H1 (cell line): ENCODE measurements at regions not wholly inside any gene's neighbourhood (a gene's known extent, or its start where the extent isn't known, plus 50 kb on each side); places are given as distances from the start of the nearest gene placed in this dataset.
"Not testable (repeated sequence)": the region's sequence is repeated elsewhere in the genome, so short reads cannot be mapped to it uniquely, and the experiment has no call there.

Experiments used
- BRCA1 ChIP-seq: IDR thresholded peaks from 2 replicates; pipeline ENCODE4 v1.6.1; 2012; ENCODE audit warnings: low read depth, low read length, improper control_type of control experiment
- CHD2 ChIP-seq: IDR thresholded peaks from 2 replicates; pipeline ENCODE4 v1.6.1; 2012; ENCODE audit warnings: low read length, improper control_type of control experiment
- EP300 ChIP-seq, 2 experiments: IDR thresholded peaks; 1 replicate in 1 of 2; 2 replicates in 1 of 2; pipeline ENCODE4 v1.6.1; 2011 to 2012; ENCODE audit warnings: low read depth in 2 of 2, low read length in 2 of 2, mild to moderate bottlenecking in 2 of 2, borderline replicate concordance in 1 of 2, inconsistent platforms in 1 of 2, moderate library complexity in 1 of 2
- GABPA ChIP-seq: IDR thresholded peaks from 2 replicates; pipeline ENCODE4 v1.6.1; 2011; ENCODE audit warnings: mild to moderate bottlenecking, low read length, moderate library complexity, borderline replicate concordance; ENCODE audit not compliant: insufficient read depth
- KDM1A ChIP-seq: fragments of 200-600, 300-600 bp; sonication (generic); IDR thresholded peaks from 2 replicates; pipeline ENCODE4 v1.7.1; 2016; ENCODE audit warnings: mild to moderate bottlenecking, low read length, borderline replicate concordance
- POLR2AphosphoS5 ChIP-seq: IDR thresholded peaks from 2 replicates; pipeline ENCODE4 v1.6.1; 2011; ENCODE audit warnings: low read depth, low read length
- RAD21 ChIP-seq, 2 experiments: IDR thresholded peaks in 1 of 2; conservative IDR thresholded peaks in 1 of 2; 2 replicates each; pipeline ENCODE4 v1.6.1; 2011; ENCODE audit warnings: low read depth in 2 of 2, low read length in 2 of 2, improper control_type of control experiment in 1 of 2, inconsistent platforms in 1 of 2, mild to moderate bottlenecking in 1 of 2, moderate library complexity in 1 of 2
- RFX5 ChIP-seq: IDR thresholded peaks from 2 replicates; pipeline ENCODE4 v1.6.1; 2011; ENCODE audit warnings: low read depth, low read length, improper control_type of control experiment, borderline replicate concordance
- SIN3A ChIP-seq, 2 experiments: IDR thresholded peaks in 1 of 2; conservative IDR thresholded peaks in 1 of 2; 2 replicates each; pipeline ENCODE4 v1.6.1; 2011 to 2012; ENCODE audit warnings: low read length in 2 of 2, improper control_type of control experiment in 1 of 2, low read depth in 1 of 2, mild to moderate bottlenecking in 1 of 2
- TAF7 ChIP-seq: optimal IDR thresholded peaks from 2 replicates; pipeline ENCODE3; 2011; ENCODE audit warnings: low read depth, mild to moderate bottlenecking, inconsistent platforms, low read length, moderate library complexity, borderline replicate concordance
- YY1 ChIP-seq: IDR thresholded peaks from 2 replicates; pipeline ENCODE4 v1.6.1; 2011; ENCODE audit warnings: low read depth, mild to moderate bottlenecking, low read length
- TF ChIP-seq, protein P1 (sequence below), 3 experiments: IDR thresholded peaks; 1 replicate in 2 of 3; 2 replicates in 1 of 3; pipeline versions ENCODE4 v1.5.1 to v1.6.1; 2011; ENCODE audit warnings: low read length in 3 of 3, mild to moderate bottlenecking in 3 of 3, inconsistent platforms in 2 of 3, low read depth in 1 of 3, moderate library complexity in 1 of 3; ENCODE audit not compliant: insufficient read depth in 1 of 3; ENCODE audit errors: control extremely low read depth in 1 of 3
- TF ChIP-seq, protein P2 (sequence below): IDR thresholded peaks from 2 replicates; pipeline ENCODE4 v1.6.1; 2012; ENCODE audit warnings: low read length, inconsistent platforms

- TF ChIP-seq, protein P1, sequence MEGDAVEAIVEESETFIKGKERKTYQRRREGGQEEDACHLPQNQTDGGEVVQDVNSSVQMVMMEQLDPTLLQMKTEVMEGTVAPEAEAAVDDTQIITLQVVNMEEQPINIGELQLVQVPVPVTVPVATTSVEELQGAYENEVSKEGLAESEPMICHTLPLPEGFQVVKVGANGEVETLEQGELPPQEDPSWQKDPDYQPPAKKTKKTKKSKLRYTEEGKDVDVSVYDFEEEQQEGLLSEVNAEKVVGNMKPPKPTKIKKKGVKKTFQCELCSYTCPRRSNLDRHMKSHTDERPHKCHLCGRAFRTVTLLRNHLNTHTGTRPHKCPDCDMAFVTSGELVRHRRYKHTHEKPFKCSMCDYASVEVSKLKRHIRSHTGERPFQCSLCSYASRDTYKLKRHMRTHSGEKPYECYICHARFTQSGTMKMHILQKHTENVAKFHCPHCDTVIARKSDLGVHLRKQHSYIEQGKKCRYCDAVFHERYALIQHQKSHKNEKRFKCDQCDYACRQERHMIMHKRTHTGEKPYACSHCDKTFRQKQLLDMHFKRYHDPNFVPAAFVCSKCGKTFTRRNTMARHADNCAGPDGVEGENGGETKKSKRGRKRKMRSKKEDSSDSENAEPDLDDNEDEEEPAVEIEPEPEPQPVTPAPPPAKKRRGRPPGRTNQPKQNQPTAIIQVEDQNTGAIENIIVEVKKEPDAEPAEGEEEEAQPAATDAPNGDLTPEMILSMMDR (IDR thresholded peaks at IDR 0.05; ENCODE audit: control extremely low read depth in 1 of 3, insufficient read depth in 1 of 3, low read depth in 1 of 3, low read length in 3 of 3), result not testable (repeated sequence)
- not testable (repeated sequence) for TF ChIP-seq RFX5; TAF7; EP300 (IDR thresholded peaks at IDR 0.05; ENCODE audit: borderline replicate concordance in 1 of 2, low read depth in 2 of 2, low read length in 2 of 2); SIN3A (conservative IDR thresholded peaks at IDR 0.05 in 1 of 2, IDR thresholded peaks at IDR 0.05 in 1 of 2; ENCODE audit: low read depth in 1 of 2, low read length in 2 of 2); BRCA1; YY1; KDM1A; POLR2AphosphoS5; GABPA; RAD21 (IDR thresholded peaks at IDR 0.05 in 1 of 2, conservative IDR thresholded peaks at IDR 0.05 in 1 of 2; ENCODE audit: low read depth in 2 of 2, low read length in 2 of 2); CHD2
- TF ChIP-seq, protein P2, sequence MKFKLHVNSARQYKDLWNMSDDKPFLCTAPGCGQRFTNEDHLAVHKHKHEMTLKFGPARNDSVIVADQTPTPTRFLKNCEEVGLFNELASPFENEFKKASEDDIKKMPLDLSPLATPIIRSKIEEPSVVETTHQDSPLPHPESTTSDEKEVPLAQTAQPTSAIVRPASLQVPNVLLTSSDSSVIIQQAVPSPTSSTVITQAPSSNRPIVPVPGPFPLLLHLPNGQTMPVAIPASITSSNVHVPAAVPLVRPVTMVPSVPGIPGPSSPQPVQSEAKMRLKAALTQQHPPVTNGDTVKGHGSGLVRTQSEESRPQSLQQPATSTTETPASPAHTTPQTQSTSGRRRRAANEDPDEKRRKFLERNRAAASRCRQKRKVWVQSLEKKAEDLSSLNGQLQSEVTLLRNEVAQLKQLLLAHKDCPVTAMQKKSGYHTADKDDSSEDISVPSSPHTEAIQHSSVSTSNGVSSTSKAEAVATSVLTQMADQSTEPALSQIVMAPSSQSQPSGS, result not testable (repeated sequence)
Measured at GRCh38 chr6:141746324-141746723, 386.4 kb upstream of the GJE1 start.
